DND-41 (cell line): ENCODE measurements at regions not wholly inside any gene's neighbourhood (a gene's known extent, or its start where the extent isn't known, plus 50 kb on each side); places are given as distances from the start of the nearest gene placed in this dataset.

Experiments used
- EZH2 ChIP-seq: IDR thresholded peaks from 3 replicates; pipeline ENCODE4 v1.6.1; 2012; ENCODE audit warnings: borderline replicate concordance, low read depth, mild to moderate bottlenecking, moderate library complexity, low read length, inconsistent platforms; ENCODE audit not compliant: severe bottlenecking
- TF ChIP-seq, protein P1 (sequence below): IDR thresholded peaks from 2 replicates; pipeline ENCODE4 v1.5.1; 2012; ENCODE audit warnings: borderline replicate concordance, low read length, moderate library complexity, mild to moderate bottlenecking; ENCODE audit not compliant: poor library complexity, severe bottlenecking; ENCODE audit errors: extremely low read depth

DNA sequence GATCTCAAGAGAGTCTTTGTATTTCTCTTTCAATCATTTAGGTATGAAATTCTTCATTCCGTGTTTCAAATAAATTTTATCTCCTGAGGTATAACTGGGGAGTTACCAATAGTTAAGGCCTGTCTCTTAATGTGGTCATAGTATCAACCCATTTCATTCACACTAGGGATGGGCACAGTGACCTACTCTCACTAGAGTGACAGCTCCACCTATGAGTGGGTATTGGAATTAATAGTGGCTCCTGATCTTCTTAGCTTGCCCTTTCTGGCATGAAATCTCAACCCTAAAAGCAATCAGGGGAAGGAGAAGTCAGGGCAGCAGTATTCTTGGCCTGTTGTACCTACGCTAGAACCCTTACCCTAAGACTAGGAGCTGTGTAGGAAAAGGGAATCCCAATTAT, 507.7 kb downstream of the FAM181B start:
- TF ChIP-seq, protein P1, sequence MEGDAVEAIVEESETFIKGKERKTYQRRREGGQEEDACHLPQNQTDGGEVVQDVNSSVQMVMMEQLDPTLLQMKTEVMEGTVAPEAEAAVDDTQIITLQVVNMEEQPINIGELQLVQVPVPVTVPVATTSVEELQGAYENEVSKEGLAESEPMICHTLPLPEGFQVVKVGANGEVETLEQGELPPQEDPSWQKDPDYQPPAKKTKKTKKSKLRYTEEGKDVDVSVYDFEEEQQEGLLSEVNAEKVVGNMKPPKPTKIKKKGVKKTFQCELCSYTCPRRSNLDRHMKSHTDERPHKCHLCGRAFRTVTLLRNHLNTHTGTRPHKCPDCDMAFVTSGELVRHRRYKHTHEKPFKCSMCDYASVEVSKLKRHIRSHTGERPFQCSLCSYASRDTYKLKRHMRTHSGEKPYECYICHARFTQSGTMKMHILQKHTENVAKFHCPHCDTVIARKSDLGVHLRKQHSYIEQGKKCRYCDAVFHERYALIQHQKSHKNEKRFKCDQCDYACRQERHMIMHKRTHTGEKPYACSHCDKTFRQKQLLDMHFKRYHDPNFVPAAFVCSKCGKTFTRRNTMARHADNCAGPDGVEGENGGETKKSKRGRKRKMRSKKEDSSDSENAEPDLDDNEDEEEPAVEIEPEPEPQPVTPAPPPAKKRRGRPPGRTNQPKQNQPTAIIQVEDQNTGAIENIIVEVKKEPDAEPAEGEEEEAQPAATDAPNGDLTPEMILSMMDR = no peak
- no peak for TF ChIP-seq EZH2
